ENCODE measurements at regions not wholly inside any gene's neighbourhood (a gene's known extent, or its start where the extent isn't known, plus 50 kb on each side); places are given as distances from the start of the nearest gene placed in this dataset.

GRCh38 chr3:118526758-118527513 is 507.7 kb downstream of the IGSF11 start:
- no peak for TF ChIP-seq CTCF (IDR thresholded peaks at IDR 0.05)
- TF ChIP-seq CHD2 (IDR thresholded peaks at IDR 0.05; ENCODE audit: low read length, partially characterized antibody), result no peak
- no peak for TF ChIP-seq POLR2AphosphoS5 (IDR thresholded peaks at IDR 0.05; ENCODE audit: low read depth, low read length)
